ENCODE measurements at regions not wholly inside any gene's neighbourhood (a gene's known extent, or its start where the extent isn't known, plus 50 kb on each side); places are given as distances from the start of the nearest gene placed in this dataset.
"Not testable (repeated sequence)": the region's sequence is repeated elsewhere in the genome, so short reads cannot be mapped to it uniquely, and the experiment has no call there.

- DNase-seq, result no peak
Observed at GRCh38 chr5:173667702-173668101, 51.3 kb upstream of the BOD1 start.

- DNase-seq, result no peak
Observed at GRCh38 chr5:173668245-173668800, 51.9 kb upstream of the BOD1 start.

GRCh38 chr5:173668910-173669309, 52.5 kb upstream of the BOD1 start:
- DNase-seq, result no peak

GRCh38 chr5:173669483-173669882, 53.0 kb upstream of the BOD1 start:
- no peak for DNase-seq

GRCh38 chr5:173670130-173670651, 53.7 kb upstream of the BOD1 start:
- no peak for DNase-seq

GRCh38 chr5:173670791-173671120, 54.3 kb upstream of the BOD1 start:
- no peak for DNase-seq

GRCh38 chr5:173671121-173671949, 54.9 kb upstream of the BOD1 start:
- DNase-seq, result no peak

- DNase-seq, result no peak
Observed at GRCh38 chr5:173672166-173672565, 55.7 kb upstream of the BOD1 start.

- no peak for DNase-seq
Observed at GRCh38 chr5:173672891-173673290, 56.4 kb upstream of the BOD1 start.

GRCh38 chr5:173673295-173674101, 57.0 kb upstream of the BOD1 start:
- no peak for DNase-seq

- DNase-seq, result no peak
Observed at GRCh38 chr5:173675287-173675996, 59.0 kb upstream of the BOD1 start.

GRCh38 chr5:173676375-173676774, 59.9 kb upstream of the BOD1 start:
- no peak for DNase-seq

GRCh38 chr5:173677125-173677672, 60.7 kb upstream of the BOD1 start:
- no peak for DNase-seq

- no peak for DNase-seq
Observed at GRCh38 chr5:173679909-173680630, 63.6 kb upstream of the BOD1 start.

- no peak for DNase-seq
Observed at GRCh38 chr5:173680660-173681242, 64.3 kb upstream of the BOD1 start.

GRCh38 chr5:173682313-173682712, 65.9 kb upstream of the BOD1 start:
- DNase-seq, result no peak

GRCh38 chr5:173684535-173684934, 68.1 kb upstream of the BOD1 start:
- not testable (repeated sequence) for DNase-seq

- DNase-seq, result no peak
Observed at GRCh38 chr5:173686950-173687349, 70.5 kb upstream of the BOD1 start.

GRCh38 chr5:173688703-173689102, 72.3 kb upstream of the BOD1 start:
- DNase-seq, result no peak

GRCh38 chr5:173689171-173689736, 72.8 kb upstream of the BOD1 start:
- no peak for DNase-seq

- DNase-seq, result no peak
Observed at GRCh38 chr5:173689737-173690360, 73.4 kb upstream of the BOD1 start.

All from NCI-H1694 treated with DMSO at 0.1 percent for 48 hours (cell line).